ENCODE measurements at regions not wholly inside any gene's neighbourhood (a gene's known extent, or its start where the extent isn't known, plus 50 kb on each side); places are given as distances from the start of the nearest gene placed in this dataset.

- no peak for ATAC-seq
- Histone ChIP-seq H3K9me3 (no peaks in the 10 kb centered on the region), H3K36me3 (no peaks in the 10 kb centered on the region), H3K27me3 (no peaks in the 10 kb centered on the region), H3K27ac (no peak overlapping the region), H3K4me1 (no peaks in the 10 kb centered on the region), H3K4me3 (no peak overlapping the region)
- intact Hi-C loops (cut with DNase I), result no loop called here
- no peak for DNase-seq
- TF ChIP-seq POLR2A (IDR thresholded peaks at IDR 0.05), result no peak
- TF ChIP-seq CTCF (IDR thresholded peaks at IDR 0.05), result no peak
Measured at GRCh38 chrX:27924718-27925117, 56.5 kb downstream of the DCAF8L1 start.

GRCh38 chrX:27924261-27924660 is 57.0 kb downstream of the DCAF8L1 start:
- TF ChIP-seq POLR2A (IDR thresholded peaks at IDR 0.05), result no peak
- TF ChIP-seq CTCF (IDR thresholded peaks at IDR 0.05), result no peak
- Histone ChIP-seq H3K27me3 (no peaks in the 10 kb centered on the region), H3K27ac (no peak overlapping the region), H3K4me3 (no peak overlapping the region), H3K4me1 (no peaks in the 10 kb centered on the region), H3K9me3 (no peaks in the 10 kb centered on the region), H3K36me3 (no peaks in the 10 kb centered on the region)
- DNase-seq (no peak), ATAC-seq (no peak)
- intact Hi-C loops (cut with DNase I), result no loop called here
- WGBS, 4 donors, result 78 to 88% (median 84%) methylated on average over 4 of the region's 4 CpGs

- no peaks in the 10 kb centered on the region for H3K36me3 ChIP-seq
- no peaks in the 10 kb centered on the region for H3K4me1 ChIP-seq
- intact Hi-C loops (cut with DNase I), result no loop called here
- TF ChIP-seq CTCF (IDR thresholded peaks at IDR 0.05) (peak in 1 of 12 donors; percentile 23), POLR2A (IDR thresholded peaks at IDR 0.05) (no peak)
- 49 to 73% (median 61%) methylated on average over 3 of the region's 3 CpGs for WGBS, 4 donors
- no peak overlapping the region for H3K27ac ChIP-seq
- DNase-seq (no peak), ATAC-seq (no peak)
- no peak overlapping the region for H3K4me3 ChIP-seq
- H3K9me3 ChIP-seq, result no peaks in the 10 kb centered on the region
- no peaks in the 10 kb centered on the region for H3K27me3 ChIP-seq
Measured at GRCh38 chrX:27918799-27919198, 62.5 kb downstream of the DCAF8L1 start.

- Histone ChIP-seq H3K36me3 (no peaks in the 10 kb centered on the region), H3K4me3 (no peak overlapping the region), H3K4me1 (no peaks in the 10 kb centered on the region), H3K27ac (no peak overlapping the region), H3K9me3 (no peaks in the 10 kb centered on the region), H3K27me3 (no peaks in the 10 kb centered on the region)
- DNase-seq (no peak), ATAC-seq (no peak)
- intact Hi-C loops (cut with DNase I), result no loop called here
- TF ChIP-seq CTCF (IDR thresholded peaks at IDR 0.05) (no peak), POLR2A (IDR thresholded peaks at IDR 0.05) (no peak)
- 63 to 90% (median 75%) methylated on average over 6 of the region's 6 CpGs for WGBS, 4 donors
Measured at GRCh38 chrX:27917713-27918500, 63.3 kb downstream of the DCAF8L1 start.

Measured in heart left ventricle (tissue), 16 donors.